ENCODE measurements at regions not wholly inside any gene's neighbourhood (a gene's known extent, or its start where the extent isn't known, plus 50 kb on each side); places are given as distances from the start of the nearest gene placed in this dataset.

DNA sequence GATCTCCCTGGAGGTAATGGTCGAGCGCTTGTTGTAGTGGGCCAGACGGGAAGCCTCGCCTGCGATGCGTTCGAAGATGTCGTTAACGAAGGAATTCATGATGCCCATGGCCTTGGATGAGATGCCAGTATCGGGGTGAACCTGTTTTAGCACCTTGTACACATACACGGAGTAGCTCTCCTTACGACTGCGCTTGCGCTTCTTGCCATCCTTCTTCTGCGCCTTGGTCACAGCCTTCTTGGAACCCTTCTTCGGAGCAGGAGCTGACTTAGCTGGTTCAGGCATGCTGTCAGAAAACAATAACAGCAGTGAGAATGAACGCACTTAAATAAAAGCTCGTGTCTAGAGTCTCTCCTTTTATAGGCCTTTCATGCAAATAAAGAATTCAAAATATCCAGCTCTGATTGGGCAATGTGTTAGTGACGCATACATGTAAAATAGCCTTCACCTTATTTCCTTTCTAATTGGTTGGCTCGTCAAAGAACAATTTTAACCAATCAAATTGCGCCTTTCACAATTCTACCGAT is 129.2 kb downstream of the HFE start:
- Histone ChIP-seq H3K4me3 (ENCODE audit: low read length) (peak overlapping the region; percentile 72), H3K4me2 (ENCODE audit: low read length) (peak overlapping the region; percentile 73), H3K27me3 (ENCODE audit: control insufficient read depth, low read length) (no peaks in the 10 kb centered on the region), H3F3A (ENCODE audit: control insufficient read depth, insufficient read depth) (peaks cover 64% of the 10 kb centered on the region), H3K9me2 (replicated peaks; ENCODE audit: control insufficient read depth, low read length) (no peaks in the 10 kb centered on the region), H4K20me1 (ENCODE audit: control insufficient read depth, insufficient read depth, low read depth, low read length) (no peaks in the 10 kb centered on the region), H3K9me3 (ENCODE audit: control insufficient read depth, insufficient read depth, low read length) (peaks cover 6% of the 10 kb centered on the region; the same call in 1 of the 2 replicates), H3K79me2 (ENCODE audit: control insufficient read depth, low read length) (peaks cover 29% of the 10 kb centered on the region), H3K4me1 (ENCODE audit: control insufficient read depth, low read length) (peaks cover 69% of the 10 kb centered on the region), H3K27ac (ENCODE audit: low read depth, low read length) (peak overlapping the region; percentile 94), H3K36me3 (ENCODE audit: control insufficient read depth, low read length) (peaks cover 33% of the 10 kb centered on the region)
- TF ChIP-seq CTCF (IDR thresholded peaks at IDR 0.05; ENCODE audit: low read depth, low read length, poor library complexity, severe bottlenecking) (no peak), EZH2phosphoT487 (IDR thresholded peaks at IDR 0.05; ENCODE audit: borderline replicate concordance, low read length) (no peak)

DNA sequence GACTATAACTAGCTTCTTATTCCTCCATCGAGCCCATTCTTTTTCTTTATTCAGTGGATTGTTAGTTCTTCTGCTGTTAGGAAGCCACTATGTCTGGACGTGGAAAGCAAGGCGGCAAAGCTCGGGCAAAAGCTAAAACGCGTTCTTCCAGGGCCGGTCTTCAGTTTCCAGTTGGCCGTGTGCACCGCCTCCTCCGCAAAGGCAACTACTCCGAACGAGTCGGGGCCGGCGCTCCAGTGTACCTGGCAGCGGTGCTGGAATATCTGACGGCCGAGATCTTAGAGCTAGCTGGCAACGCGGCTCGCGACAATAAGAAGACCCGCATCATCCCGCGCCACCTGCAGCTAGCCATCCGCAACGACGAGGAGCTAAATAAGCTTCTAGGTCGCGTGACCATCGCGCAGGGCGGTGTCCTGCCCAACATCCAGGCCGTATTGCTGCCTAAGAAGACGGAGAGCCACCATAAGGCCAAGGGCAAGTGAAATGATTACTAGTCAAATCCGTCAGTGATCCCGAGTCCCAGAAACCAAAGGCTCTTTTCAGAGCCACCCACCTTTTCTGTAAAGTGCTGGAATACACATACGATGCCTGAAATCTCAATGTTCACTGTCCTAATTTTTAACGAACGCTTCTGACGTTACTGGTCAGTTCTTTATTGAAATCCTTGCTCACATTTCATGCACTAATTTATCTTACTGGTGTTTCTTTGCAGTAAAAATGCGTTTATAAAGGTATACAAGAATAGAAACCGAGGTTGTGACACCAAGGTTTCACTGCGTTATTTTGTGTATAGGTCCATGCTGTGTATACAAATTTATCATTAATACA is 129.9 kb downstream of the HFE start:
- TF ChIP-seq EZH2phosphoT487 (IDR thresholded peaks at IDR 0.05; ENCODE audit: borderline replicate concordance, low read length): no peak
- peak; percentile 26 for TF ChIP-seq CTCF (IDR thresholded peaks at IDR 0.05; ENCODE audit: low read depth, low read length, poor library complexity, severe bottlenecking)
- Histone ChIP-seq H3K27me3 (ENCODE audit: control insufficient read depth, low read length) (no peaks in the 10 kb centered on the region), H3K9me3 (ENCODE audit: control insufficient read depth, insufficient read depth, low read length) (peaks cover 6% of the 10 kb centered on the region; the same call in 1 of the 2 replicates), H3F3A (ENCODE audit: control insufficient read depth, insufficient read depth) (peaks cover 66% of the 10 kb centered on the region), H3K9me2 (replicated peaks; ENCODE audit: control insufficient read depth, low read length) (no peaks in the 10 kb centered on the region), H4K20me1 (ENCODE audit: control insufficient read depth, insufficient read depth, low read depth, low read length) (no peaks in the 10 kb centered on the region), H3K36me3 (ENCODE audit: control insufficient read depth, low read length) (peaks cover 33% of the 10 kb centered on the region), H3K4me3 (ENCODE audit: low read length) (peak overlapping the region; percentile 72), H3K4me2 (ENCODE audit: low read length) (peak overlapping the region; percentile 73), H3K79me2 (ENCODE audit: control insufficient read depth, low read length) (peaks cover 29% of the 10 kb centered on the region), H3K4me1 (ENCODE audit: control insufficient read depth, low read length) (peaks cover 66% of the 10 kb centered on the region), H3K27ac (ENCODE audit: low read depth, low read length) (peak overlapping the region; percentile 94)

DNA sequence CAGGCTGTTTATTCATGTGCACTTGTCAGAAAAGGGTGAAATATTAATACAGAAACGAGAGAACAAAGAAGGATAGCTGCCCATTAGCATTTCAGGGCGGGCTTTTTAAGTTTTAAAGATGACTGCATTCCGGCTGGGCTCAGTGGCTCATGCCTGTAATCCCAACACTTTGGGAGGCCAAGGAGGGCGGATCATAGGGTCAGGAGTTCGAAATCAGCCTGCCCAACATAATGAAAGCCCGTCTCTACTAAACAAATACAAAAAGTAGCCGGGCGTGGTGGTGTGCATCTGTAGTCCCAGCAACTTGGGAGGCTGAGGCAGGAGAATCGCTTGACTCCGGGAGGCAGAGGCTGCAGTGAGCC is 130.5 kb downstream of the HFE start:
- Histone ChIP-seq H3K4me2 (ENCODE audit: low read length) (peak overlapping the region; percentile 73), H3K9me3 (ENCODE audit: control insufficient read depth, insufficient read depth, low read length) (peaks cover 6% of the 10 kb centered on the region; the same call in 1 of the 2 replicates), H3K27ac (ENCODE audit: low read depth, low read length) (peak overlapping the region; percentile 94), H4K20me1 (ENCODE audit: control insufficient read depth, insufficient read depth, low read depth, low read length) (no peaks in the 10 kb centered on the region), H3F3A (ENCODE audit: control insufficient read depth, insufficient read depth) (peaks cover 66% of the 10 kb centered on the region), H3K79me2 (ENCODE audit: control insufficient read depth, low read length) (peaks cover 29% of the 10 kb centered on the region), H3K9me2 (replicated peaks; ENCODE audit: control insufficient read depth, low read length) (no peaks in the 10 kb centered on the region), H3K36me3 (ENCODE audit: control insufficient read depth, low read length) (peaks cover 33% of the 10 kb centered on the region), H3K27me3 (ENCODE audit: control insufficient read depth, low read length) (no peaks in the 10 kb centered on the region), H3K4me3 (ENCODE audit: low read length) (peak overlapping the region; percentile 72), H3K4me1 (ENCODE audit: control insufficient read depth, low read length) (peaks cover 69% of the 10 kb centered on the region)
- TF ChIP-seq CTCF (IDR thresholded peaks at IDR 0.05; ENCODE audit: low read depth, low read length, poor library complexity, severe bottlenecking) (no peak), EZH2phosphoT487 (IDR thresholded peaks at IDR 0.05; ENCODE audit: borderline replicate concordance, low read length) (no peak)
